Calu3 (cell line): ENCODE measurements at regions not wholly inside any gene's neighbourhood (a gene's known extent, or its start where the extent isn't known, plus 50 kb on each side); places are given as distances from the start of the nearest gene placed in this dataset.
A peak's percentile ranks its signal among the peaks of the same experiment; 100 is the strongest.

Experiments
- BruUV-seq: library from RNA; stranded (reverse); fragments of 400-500 nt; replicated peaks from 2 replicates; lab custom pipeline; 2021; lab: Mats Ljungman, UMichigan
- CTCF ChIA-PET: fragments of 300-600 bp; sonication (Branson Sonifier 250); formaldehyde crosslinking; loops from one replicate; lab custom pipeline; 2022; ENCODE audit warnings: antibody characterized with exemption; lab: Charles Lee
- DNase-seq: peaks from one replicate; pipeline ENCODE4 v3.0.0; 2022
- H3K27ac Mint-ChIP-seq: one replicate; pipeline ENCODE4 v1.8.0; 2022; ENCODE audit warnings: mixed read lengths; ENCODE audit not compliant: unreplicated experiment
- H3K27me3 Mint-ChIP-seq: one replicate; pipeline ENCODE4 v1.8.0; 2022; ENCODE audit warnings: mixed read lengths; ENCODE audit not compliant: unreplicated experiment
- H3K36me3 Mint-ChIP-seq: one replicate; pipeline ENCODE4 v1.8.0; 2022; ENCODE audit warnings: mild to moderate bottlenecking, moderate library complexity, mixed read lengths; ENCODE audit not compliant: insufficient read depth, unreplicated experiment
- H3K4me1 Mint-ChIP-seq: one replicate; pipeline ENCODE4 v1.8.0; 2022; ENCODE audit warnings: mild to moderate bottlenecking, low read depth, mixed read lengths; ENCODE audit not compliant: unreplicated experiment
- H3K4me3 Mint-ChIP-seq: one replicate; pipeline ENCODE4 v1.8.0; 2022; ENCODE audit warnings: mild to moderate bottlenecking, low read depth, moderate library complexity, mixed read lengths; ENCODE audit not compliant: unreplicated experiment
- H3K9me3 Mint-ChIP-seq: one replicate; pipeline ENCODE4 v1.8.0; 2022; ENCODE audit warnings: low read depth, mixed read lengths; ENCODE audit not compliant: unreplicated experiment
- CTCF ChIP-seq: fragments of 200-600 bp; IDR thresholded peaks from one replicate; pipeline ENCODE4 v1.8.0; 2022; ENCODE audit warnings: antibody characterized with exemption; ENCODE audit not compliant: unreplicated experiment
- intact Hi-C: fragments of 100-400 bp; cut with micrococcal nuclease; formaldehyde crosslinking; loops from one replicate; pipeline ENCODE4 v1.10.0; 2022; ENCODE audit not compliant: unreplicated experiment

- intact Hi-C loops = no loop called here
- BruUV-seq = no TSS peak
- Mint-ChIP-seq H3K4me3 (no peak overlapping the region), H3K9me3 (peaks cover 4% of the 10 kb centered on the region), H3K27ac (no peak overlapping the region), H3K4me1 (peaks cover 17% of the 10 kb centered on the region), H3K27me3 (no peaks in the 10 kb centered on the region), H3K36me3 (no peaks in the 10 kb centered on the region)
- CTCF ChIA-PET = no interaction called here
- TF ChIP-seq CTCF = no peak
- no peak for DNase-seq
These were observed 911.3 kb upstream of the LCORL start for GRCh38 chr4:18932730-18933339.

- Mint-ChIP-seq H3K36me3 (no peaks in the 10 kb centered on the region), H3K27me3 (no peaks in the 10 kb centered on the region), H3K4me1 (peaks cover 9% of the 10 kb centered on the region), H3K4me3 (no peak overlapping the region), H3K27ac (no peak overlapping the region), H3K9me3 (no peaks in the 10 kb centered on the region)
- no peak for DNase-seq
- BruUV-seq = no TSS peak
- intact Hi-C loops = no loop called here
- no peak for TF ChIP-seq CTCF
- CTCF ChIA-PET = no interaction called here
These were observed 910.3 kb upstream of the LCORL start for GRCh38 chr4:18931643-18932377.

GRCh38 chr4:18930487-18930886 lies 908.9 kb upstream of the LCORL start:
- TF ChIP-seq CTCF = no peak
- H3K27ac Mint-ChIP-seq = no peak overlapping the region
- H3K4me1 Mint-ChIP-seq = peaks cover under 1% of the 10 kb centered on the region
- no peak overlapping the region for H3K4me3 Mint-ChIP-seq
- no peak for DNase-seq
- BruUV-seq = no TSS peak
- intact Hi-C loops = no loop called here
- no peaks in the 10 kb centered on the region for H3K9me3 Mint-ChIP-seq
- CTCF ChIA-PET = interaction anchor here (0.5 kb wide), 1 partner anchor 75 kb away, joined by 3 read pairs; no protein-coding TSS in a partner anchor
- H3K36me3 Mint-ChIP-seq = no peaks in the 10 kb centered on the region
- H3K27me3 Mint-ChIP-seq = no peaks in the 10 kb centered on the region

GRCh38 chr4:18923496-18924161 lies 902.1 kb upstream of the LCORL start:
- peaks cover 3% of the 10 kb centered on the region for H3K9me3 Mint-ChIP-seq
- intact Hi-C loops = no loop called here
- CTCF ChIA-PET = no interaction called here
- no peaks in the 10 kb centered on the region for H3K36me3 Mint-ChIP-seq
- TF ChIP-seq CTCF = no peak
- H3K27me3 Mint-ChIP-seq = no peaks in the 10 kb centered on the region
- H3K27ac Mint-ChIP-seq = no peak overlapping the region
- peak; percentile 19 for DNase-seq
- BruUV-seq = no TSS peak
- H3K4me3 Mint-ChIP-seq = no peak overlapping the region
- peaks cover 18% of the 10 kb centered on the region for H3K4me1 Mint-ChIP-seq
